ENCODE measurements at regions not wholly inside any gene's neighbourhood (a gene's known extent, or its start where the extent isn't known, plus 50 kb on each side); places are given as distances from the start of the nearest gene placed in this dataset.

- TF ChIP-seq KLF13 (tag; IDR thresholded peaks at IDR 0.05; ENCODE audit: borderline replicate concordance, low read depth) (no peak), ESRRA (IDR thresholded peaks at IDR 0.05; ENCODE audit: borderline replicate concordance, low read depth) (no peak), MCM5 (IDR thresholded peaks at IDR 0.05; ENCODE audit: low read depth) (no peak), POLR2A (conservative IDR thresholded peaks at IDR 0.05) (no peak), DEAF1 (CRISPR knock-in tag; IDR thresholded peaks at IDR 0.05) (no peak), THAP7 (CRISPR knock-in tag; IDR thresholded peaks at IDR 0.05) (no peak), HDAC8 (tag; IDR thresholded peaks at IDR 0.05) (no peak), GABPA (tag; conservative IDR thresholded peaks at IDR 0.05; ENCODE audit: low read depth) (no peak), SRF (CRISPR knock-in tag; IDR thresholded peaks at IDR 0.05) (no peak), ZNF197 (CRISPR knock-in tag; IDR thresholded peaks at IDR 0.05; ENCODE audit: low read depth) (no peak), HMGN3 (IDR thresholded peaks at IDR 0.05; ENCODE audit: borderline replicate concordance, extremely low read depth, insufficient read length, low read depth, low read length) (no peak), ZNF384 (IDR thresholded peaks at IDR 0.05; ENCODE audit: low read depth, low read length) (no peak)
These were observed 796.4 kb upstream of the ACO1 start (continued) for GRCh38 chr9:31588006-31588405.

Data from K562 (cell line).